Renal pelvis (tissue), 1 donor: ENCODE measurements at regions not wholly inside any gene's neighbourhood (a gene's known extent, or its start where the extent isn't known, plus 50 kb on each side); places are given as distances from the start of the nearest gene placed in this dataset.
"Not testable (repeated sequence)": the region's sequence is repeated elsewhere in the genome, so short reads cannot be mapped to it uniquely, and the experiment has no call there.

Source experiments
- DNase-seq: peaks from one replicate; pipeline ENCODE4 v3.0.0-alpha.2; 2013

GRCh38 chr12:25872137-25872536 is 86.3 kb upstream of the RASSF8 start:
- DNase-seq, result no peak

GRCh38 chr12:25875661-25876060 is 82.8 kb upstream of the RASSF8 start:
- no peak for DNase-seq

GRCh38 chr12:25876383-25877045 is 82.0 kb upstream of the RASSF8 start:
- no peak for DNase-seq

- no peak for DNase-seq
These were observed 81.0 kb upstream of the RASSF8 start for GRCh38 chr12:25877446-25877845.

GRCh38 chr12:25882266-25882665 is 76.2 kb upstream of the RASSF8 start:
- DNase-seq, result no peak

GRCh38 chr12:25883026-25883916 is 75.2 kb upstream of the RASSF8 start:
- no peak for DNase-seq

GRCh38 chr12:25884024-25884919 is 74.2 kb upstream of the RASSF8 start:
- DNase-seq, result no peak

- no peak for DNase-seq
These were observed 73.6 kb upstream of the RASSF8 start for GRCh38 chr12:25884920-25885234.

GRCh38 chr12:25886396-25886795 is 72.1 kb upstream of the RASSF8 start:
- no peak for DNase-seq

GRCh38 chr12:25887367-25887766 is 71.1 kb upstream of the RASSF8 start:
- no peak for DNase-seq

GRCh38 chr12:25889185-25889584 is 69.3 kb upstream of the RASSF8 start:
- no peak for DNase-seq

- not testable (repeated sequence) for DNase-seq
These were observed 67.4 kb upstream of the RASSF8 start for GRCh38 chr12:25891095-25891494.

GRCh38 chr12:25894759-25895158 is 63.7 kb upstream of the RASSF8 start:
- no peak for DNase-seq

GRCh38 chr12:25896981-25897380 is 61.5 kb upstream of the RASSF8 start:
- no peak for DNase-seq

GRCh38 chr12:25903603-25904245 is 54.8 kb upstream of the RASSF8 start:
- no peak for DNase-seq

- no peak for DNase-seq
These were observed 54.0 kb upstream of the RASSF8 start for GRCh38 chr12:25904442-25904841.

- DNase-seq, result no peak
These were observed 51.7 kb upstream of the RASSF8 start for GRCh38 chr12:25906651-25907340.
